Fibroblast of lung (primary cell): ENCODE measurements at regions not wholly inside any gene's neighbourhood (a gene's known extent, or its start where the extent isn't known, plus 50 kb on each side); places are given as distances from the start of the nearest gene placed in this dataset.

Experiments
- DNase-seq, 2 donors: peaks; one replicate each; pipeline versions ENCODE4 v3.0.0 to v3.0.0-alpha.2; 2010; ENCODE audit warnings: low read depth in 2 of 2
- H2AFZ ChIP-seq: 2 replicates; pipeline ENCODE4 v1.5.1; 2012; ENCODE audit warnings: low read length, control low read depth, inconsistent platforms
- H3K27ac ChIP-seq: 2 replicates; pipeline ENCODE4 v1.5.1; 2011; ENCODE audit warnings: low read length, control low read depth; ENCODE audit not compliant: insufficient read depth
- H3K27me3 ChIP-seq: 2 replicates; pipeline ENCODE4 v1.5.1; 2011; ENCODE audit warnings: mild to moderate bottlenecking, low read length; ENCODE audit not compliant: control insufficient read depth, insufficient read depth
- H3K36me3 ChIP-seq: 2 replicates; pipeline ENCODE4 v1.5.1; 2011; ENCODE audit warnings: low read length; ENCODE audit not compliant: control insufficient read depth, insufficient read depth
- H3K4me1 ChIP-seq: 2 replicates; pipeline ENCODE4 v1.5.1; 2011; ENCODE audit warnings: low read length; ENCODE audit not compliant: control insufficient read depth, insufficient read depth; ENCODE audit errors: extremely low read depth
- H3K4me2 ChIP-seq: 2 replicates; pipeline ENCODE4 v1.5.1; 2011; ENCODE audit warnings: low read length, control low read depth; ENCODE audit not compliant: insufficient read depth; ENCODE audit errors: extremely low read depth
- H3K4me3 ChIP-seq, 4 experiments: fragments of 200-600 bp in 1 of 4; sonication (generic) in 1 of 4; replicated peaks in 1 of 4; 2 replicates each; pipeline ENCODE4 v1.5.1; 2011 to 2016; ENCODE audit warnings: low read length in 4 of 4, low read depth in 3 of 4, mild to moderate bottlenecking in 3 of 4, control low read depth in 2 of 4, inconsistent platforms in 1 of 4, mixed read lengths in 1 of 4; ENCODE audit not compliant: insufficient read depth in 1 of 4; ENCODE audit errors: control extremely low read depth in 1 of 4
- H3K79me2 ChIP-seq: 2 replicates; pipeline ENCODE4 v1.5.1; 2012; ENCODE audit warnings: mild to moderate bottlenecking, low read length, inconsistent platforms; ENCODE audit not compliant: control insufficient read depth, insufficient read depth
- H3K9ac ChIP-seq: 2 replicates; pipeline ENCODE4 v1.5.1; 2011; ENCODE audit warnings: mild to moderate bottlenecking, low read length, control low read depth; ENCODE audit not compliant: insufficient read depth
- H3K9me3 ChIP-seq: 2 replicates; pipeline ENCODE4 v1.5.1; 2012; ENCODE audit warnings: low read depth, low read length; ENCODE audit not compliant: control insufficient read depth, insufficient read depth
- H4K20me1 ChIP-seq: 2 replicates; pipeline ENCODE4 v1.5.1; 2011; ENCODE audit warnings: low read length; ENCODE audit not compliant: control insufficient read depth, insufficient read depth; ENCODE audit errors: extremely low read depth
- CTCF ChIP-seq, 2 donors: IDR thresholded peaks in 1 of 2; conservative IDR thresholded peaks in 1 of 2; 1 replicate in 1 of 2; 2 replicates in 1 of 2; pipeline ENCODE4 v1.5.1; 2011 to 2012; ENCODE audit warnings: low read length in 2 of 2, control low read depth in 1 of 2, inconsistent platforms in 1 of 2, low read depth in 1 of 2, mild to moderate bottlenecking in 1 of 2
- EZH2 ChIP-seq: IDR thresholded peaks from 2 replicates; pipeline ENCODE4 v1.5.1; 2012; ENCODE audit warnings: low read length, control low read depth, mild to moderate bottlenecking; ENCODE audit errors: missing control alignments

GRCh38 chr4:111546881-111547280 is 598.4 kb upstream of the FAM241A start:
- no peak overlapping the region for H2AFZ ChIP-seq
- H3K4me3 ChIP-seq = no peak overlapping the region
- DNase-seq = no peak
- no peaks in the 10 kb centered on the region for H4K20me1 ChIP-seq
- no peaks in the 10 kb centered on the region for H3K79me2 ChIP-seq
- no peaks in the 10 kb centered on the region for H3K9me3 ChIP-seq
- H3K4me1 ChIP-seq = no peaks in the 10 kb centered on the region
- no peak overlapping the region for H3K27ac ChIP-seq
- no peaks in the 10 kb centered on the region for H3K27me3 ChIP-seq
- H3K9ac ChIP-seq = no peak overlapping the region
- TF ChIP-seq EZH2 (no peak), CTCF (conservative IDR thresholded peaks at IDR 0.05 in 1 of 2, IDR thresholded peaks at IDR 0.05 in 1 of 2; ENCODE audit: low read depth in 1 of 2, low read length in 2 of 2) (no peak)
- no peaks in the 10 kb centered on the region for H3K36me3 ChIP-seq
- H3K4me2 ChIP-seq = no peak overlapping the region

GRCh38 chr4:111556141-111556781 is 589.0 kb upstream of the FAM241A start:
- H2AFZ ChIP-seq = no peak overlapping the region
- H3K9me3 ChIP-seq = no peaks in the 10 kb centered on the region
- H3K27ac ChIP-seq = no peak overlapping the region
- no peaks in the 10 kb centered on the region for H4K20me1 ChIP-seq
- DNase-seq = peak; percentile 4 to 61
- H3K9ac ChIP-seq = no peak overlapping the region
- TF ChIP-seq CTCF (conservative IDR thresholded peaks at IDR 0.05 in 1 of 2, IDR thresholded peaks at IDR 0.05 in 1 of 2; ENCODE audit: low read depth in 1 of 2, low read length in 2 of 2) = no peak
- TF ChIP-seq EZH2 = no peak
- H3K36me3 ChIP-seq = no peaks in the 10 kb centered on the region
- H3K4me3 ChIP-seq = no peak overlapping the region
- no peaks in the 10 kb centered on the region for H3K79me2 ChIP-seq
- no peaks in the 10 kb centered on the region for H3K27me3 ChIP-seq
- H3K4me2 ChIP-seq = peak overlapping the region; percentile 8
- H3K4me1 ChIP-seq = no peaks in the 10 kb centered on the region

- Histone ChIP-seq H3K79me2 (no peaks in the 10 kb centered on the region), H3K4me1 (no peaks in the 10 kb centered on the region), H4K20me1 (no peaks in the 10 kb centered on the region), H3K36me3 (no peaks in the 10 kb centered on the region), H3K9ac (no peak overlapping the region), H3K4me2 (no peak overlapping the region), H3K27ac (no peak overlapping the region), H2AFZ (no peak overlapping the region), H3K9me3 (no peaks in the 10 kb centered on the region), H3K27me3 (no peaks in the 10 kb centered on the region), H3K4me3 (no peak overlapping the region)
- TF ChIP-seq EZH2 (no peak), CTCF (conservative IDR thresholded peaks at IDR 0.05 in 1 of 2, IDR thresholded peaks at IDR 0.05 in 1 of 2; ENCODE audit: low read depth in 1 of 2, low read length in 2 of 2) (no peak)
- no peak for DNase-seq
Measured at GRCh38 chr4:111556851-111557250, 588.4 kb upstream of the FAM241A start.
